Mesenchymal stem cell (in vitro differentiated cells and primary cell): ENCODE measurements at regions not wholly inside any gene's neighbourhood (a gene's known extent, or its start where the extent isn't known, plus 50 kb on each side); places are given as distances from the start of the nearest gene placed in this dataset.

ENCODE experiments used
- DNase-seq: peaks from one replicate; pipeline ENCODE4 v3.0.0-alpha.2; 2013
- H2AFZ ChIP-seq: one replicate; pipeline ENCODE4 v1.6.1; 2013; ENCODE audit warnings: low read depth, mild to moderate bottlenecking, control low read depth, inconsistent platforms, low read length, moderate library complexity
- H2AK5ac ChIP-seq: 2 replicates; pipeline ENCODE4 v1.6.1; 2013; ENCODE audit warnings: low read length, moderate library complexity, mild to moderate bottlenecking, inconsistent platforms; ENCODE audit not compliant: severe bottlenecking
- H2BK120ac ChIP-seq: one replicate; pipeline ENCODE4 v1.6.1; 2013; ENCODE audit warnings: low read depth, mild to moderate bottlenecking, inconsistent platforms, low read length, moderate library complexity
- H2BK12ac ChIP-seq, 2 experiments: one replicate each; pipeline ENCODE4 v1.6.1; 2013; ENCODE audit warnings: inconsistent platforms in 2 of 2, low read length in 2 of 2, mild to moderate bottlenecking in 2 of 2, moderate library complexity in 2 of 2, control low read depth in 1 of 2
- H2BK15ac ChIP-seq: one replicate; pipeline ENCODE4 v1.6.1; 2013; ENCODE audit warnings: mild to moderate bottlenecking, low read depth, inconsistent platforms; ENCODE audit not compliant: poor library complexity, severe bottlenecking
- H2BK5ac ChIP-seq: 2 replicates; pipeline ENCODE4 v1.6.1; 2013; ENCODE audit warnings: low read depth, mild to moderate bottlenecking, low read length, control low read depth, inconsistent platforms; ENCODE audit not compliant: poor library complexity, severe bottlenecking
- H3K14ac ChIP-seq, 2 experiments: one replicate each; pipeline ENCODE4 v1.6.1; 2013; ENCODE audit warnings: inconsistent platforms in 2 of 2, low read length in 2 of 2, control low read depth in 1 of 2, mild to moderate bottlenecking in 1 of 2, moderate library complexity in 1 of 2
- H3K18ac ChIP-seq, 2 experiments: one replicate each; pipeline ENCODE4 v1.6.1; 2013; ENCODE audit warnings: inconsistent platforms in 2 of 2, low read length in 2 of 2, control low read depth in 1 of 2, low read depth in 1 of 2, mild to moderate bottlenecking in 1 of 2
- H3K23ac ChIP-seq, 2 experiments: one replicate each; pipeline ENCODE4 v1.6.1; 2013; ENCODE audit warnings: inconsistent platforms in 2 of 2, low read length in 2 of 2, mild to moderate bottlenecking in 2 of 2, moderate library complexity in 2 of 2, control low read depth in 1 of 2
- H3K27ac ChIP-seq: 2 replicates; pipeline ENCODE4 v1.5.1; 2013; ENCODE audit warnings: mild to moderate bottlenecking, moderate library complexity, low read length, control low read depth, inconsistent platforms; ENCODE audit not compliant: poor library complexity, severe bottlenecking
- H3K27me3 ChIP-seq, 2 experiments: 2 replicates each; pipeline versions ENCODE4 v1.6.1 to v1.7.0; 2013; ENCODE audit warnings: low read length in 2 of 2, mild to moderate bottlenecking in 2 of 2, moderate library complexity in 2 of 2, control low read depth in 1 of 2, inconsistent platforms in 1 of 2; ENCODE audit not compliant: control insufficient read depth in 1 of 2, insufficient read depth in 1 of 2
- H3K36me3 ChIP-seq, 2 experiments: 2 replicates each; pipeline versions ENCODE4 v1.6.1 to v1.7.0; 2013; ENCODE audit warnings: low read length in 2 of 2, control low read depth in 1 of 2, inconsistent platforms in 1 of 2, low read depth in 1 of 2, mild to moderate bottlenecking in 1 of 2; ENCODE audit not compliant: insufficient read depth in 2 of 2, control insufficient read depth in 1 of 2
- H3K4ac ChIP-seq, 2 experiments: one replicate each; pipeline ENCODE4 v1.6.1; 2013; ENCODE audit warnings: inconsistent platforms in 2 of 2, low read length in 2 of 2, mild to moderate bottlenecking in 2 of 2, moderate library complexity in 2 of 2, control low read depth in 1 of 2, low read depth in 1 of 2
- H3K4me1 ChIP-seq: 2 replicates; pipeline ENCODE4 v1.6.1; 2013; ENCODE audit warnings: low read depth, low read length, control low read depth; ENCODE audit not compliant: control insufficient read depth, insufficient read depth
- H3K4me2 ChIP-seq: 2 replicates; pipeline ENCODE4 v1.6.1; 2013; ENCODE audit warnings: low read length, mild to moderate bottlenecking, inconsistent platforms; ENCODE audit not compliant: poor library complexity, severe bottlenecking
- H3K4me3 ChIP-seq, 2 experiments: 2 replicates each; pipeline versions ENCODE4 v1.5.1 to v1.7.0; 2013; ENCODE audit warnings: low read length in 2 of 2, mild to moderate bottlenecking in 2 of 2, control low read depth in 1 of 2, low read depth in 1 of 2; ENCODE audit not compliant: insufficient read depth in 1 of 2
- H3K79me1 ChIP-seq: replicated peaks from 2 replicates; pipeline ENCODE4 v1.6.1; 2013; ENCODE audit warnings: mild to moderate bottlenecking, control low read depth, low read length, inconsistent platforms; ENCODE audit not compliant: poor library complexity, severe bottlenecking
- H3K9ac ChIP-seq: 2 replicates; pipeline ENCODE4 v1.7.0; 2013; ENCODE audit warnings: mild to moderate bottlenecking, low read length, moderate library complexity
- H3K9me3 ChIP-seq: 2 replicates; pipeline ENCODE4 v1.7.0; 2013; ENCODE audit warnings: mild to moderate bottlenecking, low read length; ENCODE audit not compliant: control insufficient read depth
- H4K8ac ChIP-seq: one replicate; pipeline ENCODE4 v1.6.1; 2013; ENCODE audit warnings: inconsistent platforms, mild to moderate bottlenecking, low read length, moderate library complexity
- H4K91ac ChIP-seq: one replicate; pipeline ENCODE4 v1.6.1; 2013; ENCODE audit warnings: mild to moderate bottlenecking, low read length, inconsistent platforms
- WGBS: methylation state at CpG from one replicate; pipeline ENCODE4 v1.1.7; 2013; ENCODE audit warnings: mixed read lengths; 5-methylcytosine and 5-hydroxymethylcytosine counted together

DNA sequence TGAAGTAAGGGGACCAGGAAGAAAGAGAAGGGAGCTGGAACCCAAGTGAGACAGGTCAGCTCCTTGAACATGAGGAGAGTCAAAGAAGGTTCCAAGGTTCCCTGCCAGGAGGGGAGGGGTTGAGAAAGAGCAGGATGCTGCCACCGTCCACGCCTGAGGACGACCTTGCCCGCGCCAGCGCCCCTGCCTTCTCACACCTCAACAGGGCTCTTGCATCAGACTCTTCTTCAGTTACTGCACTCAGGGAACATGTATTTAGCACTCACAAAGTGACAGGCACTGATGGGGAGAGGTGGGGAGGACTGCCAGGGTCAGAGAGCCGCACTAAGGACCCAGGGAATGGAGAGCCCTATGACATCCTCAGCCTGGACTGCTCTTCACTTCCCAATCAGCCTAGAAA is 102.1 kb upstream of the NUDT4 start:
- Histone ChIP-seq H3K4me1 (peaks cover 5% of the 10 kb centered on the region), H2BK5ac (no peak overlapping the region)

DNA sequence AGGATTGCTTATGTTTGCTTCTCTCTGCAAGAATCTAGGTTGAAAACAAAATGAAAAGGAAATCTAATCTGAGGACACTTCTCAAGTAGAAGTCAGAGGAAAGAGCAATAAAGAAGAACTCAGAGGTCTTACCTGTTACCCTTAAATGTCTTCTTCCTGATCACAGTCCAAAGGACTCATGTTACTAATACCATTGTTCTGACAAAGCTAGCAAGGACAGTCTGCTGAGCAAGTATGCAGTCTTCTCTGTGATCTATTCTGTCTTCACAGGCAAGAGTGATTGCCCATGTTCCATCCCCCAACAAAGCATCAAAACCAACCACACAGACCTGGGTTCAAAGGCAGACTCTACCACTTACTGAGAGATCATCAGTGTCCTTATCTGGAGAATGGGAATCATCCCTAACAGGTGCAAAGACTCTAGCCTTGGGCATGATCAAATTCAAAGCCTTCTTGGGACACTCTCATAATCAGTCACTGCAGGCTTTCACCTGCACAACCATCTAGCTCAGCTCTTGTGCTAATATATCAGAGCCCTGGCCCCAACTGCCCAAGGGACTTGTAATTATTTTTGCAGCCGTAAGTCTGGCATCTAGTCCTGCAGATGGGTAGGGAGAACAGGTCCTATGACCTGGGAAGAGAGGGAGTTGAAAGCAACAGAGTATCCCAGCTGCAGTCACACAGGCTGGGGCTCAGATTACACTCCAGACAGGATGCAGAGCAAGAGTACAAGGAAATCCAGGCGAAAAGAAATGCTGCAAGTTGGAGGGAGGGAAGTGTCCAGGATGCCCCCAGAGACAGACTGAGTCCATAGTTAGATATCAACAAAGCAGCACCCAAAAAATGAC is 97.9 kb upstream of the NUDT4 start:
- H3K27ac ChIP-seq: no peak overlapping the region
- H3K4me2 ChIP-seq: no peak overlapping the region
- peaks cover 3% of the 10 kb centered on the region for H3K4me1 ChIP-seq
- no peak overlapping the region for H3K9ac ChIP-seq
- no peak overlapping the region for H2BK120ac ChIP-seq
- no peak overlapping the region for H3K14ac ChIP-seq
- no peak overlapping the region for H2AK5ac ChIP-seq
- H2AFZ ChIP-seq: no peak overlapping the region
- H2BK15ac ChIP-seq: no peak overlapping the region
- H3K36me3 ChIP-seq: no peaks in the 10 kb centered on the region
- DNase-seq: no peak
- no peak overlapping the region for H4K91ac ChIP-seq
- H3K23ac ChIP-seq: no peak overlapping the region
- no peak overlapping the region for H3K18ac ChIP-seq
- no peak overlapping the region for H4K8ac ChIP-seq
- no peaks in the 10 kb centered on the region for H3K27me3 ChIP-seq
- no peaks in the 10 kb centered on the region for H3K9me3 ChIP-seq
- no peak overlapping the region for H2BK12ac ChIP-seq
- H3K4me3 ChIP-seq: no peak overlapping the region
- no peak overlapping the region for H2BK5ac ChIP-seq
- WGBS: 52% methylated on average over 2 of the region's 2 CpGs
- no peaks in the 10 kb centered on the region for H3K79me1 ChIP-seq
- no peak overlapping the region for H3K4ac ChIP-seq

More for the DNA sequence above, 102.1 kb upstream of the NUDT4 start:
- Histone ChIP-seq H3K27ac (no peak overlapping the region), H2BK120ac (no peak overlapping the region), H2AFZ (no peak overlapping the region), H2AK5ac (no peak overlapping the region), H4K8ac (no peak overlapping the region), H3K4me3 (no peak overlapping the region), H3K9me3 (no peaks in the 10 kb centered on the region), H3K4ac (no peak overlapping the region), H2BK15ac (no peak overlapping the region), H3K27me3 (peaks cover 0 to 6% of the 10 kb centered on the region in 2 experiments), H3K14ac (no peak overlapping the region), H3K18ac (no peak overlapping the region), H3K9ac (no peak overlapping the region), H2BK12ac (no peak overlapping the region), H4K91ac (no peak overlapping the region), H3K36me3 (no peaks in the 10 kb centered on the region), H3K79me1 (no peaks in the 10 kb centered on the region), H3K4me2 (no peak overlapping the region), H3K23ac (no peak overlapping the region)
- WGBS: 100% methylated on average over 2 of the region's 7 CpGs
- DNase-seq: no peak

DNA sequence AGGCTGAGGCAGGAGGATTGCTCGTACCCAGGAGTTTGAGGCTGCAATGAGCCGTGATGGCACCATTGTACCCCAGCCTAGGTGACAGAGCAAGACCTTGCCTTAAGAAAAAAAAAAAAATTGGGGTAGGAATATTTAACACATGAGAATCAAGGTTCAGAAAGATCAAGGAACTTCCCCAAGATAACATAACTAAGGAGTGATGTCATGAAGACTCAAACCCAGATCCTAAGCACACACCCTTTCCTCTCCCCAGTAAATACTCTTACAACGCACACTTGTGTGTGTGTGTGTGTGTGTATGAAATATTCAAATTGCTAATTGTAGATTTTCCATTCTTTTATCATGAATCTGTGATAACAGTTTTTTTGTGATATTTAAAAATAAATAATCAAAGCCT is 90.6 kb upstream of the NUDT4 start:
- Histone ChIP-seq H2BK12ac (no peak overlapping the region), H3K36me3 (no peaks in the 10 kb centered on the region), H3K4me2 (no peak overlapping the region), H4K91ac (no peak overlapping the region), H2AFZ (no peak overlapping the region), H3K9me3 (no peaks in the 10 kb centered on the region), H3K27ac (no peak overlapping the region), H3K18ac (no peak overlapping the region), H2BK15ac (no peak overlapping the region), H3K79me1 (no peaks in the 10 kb centered on the region), H2BK5ac (no peak overlapping the region), H2AK5ac (no peak overlapping the region), H3K9ac (no peak overlapping the region), H3K4me1 (no peaks in the 10 kb centered on the region), H4K8ac (no peak overlapping the region), H3K4ac (no peak overlapping the region), H3K14ac (no peak overlapping the region), H3K23ac (no peak overlapping the region), H3K4me3 (no peak overlapping the region), H3K27me3 (no peaks in the 10 kb centered on the region), H2BK120ac (no peak overlapping the region)
- 100% methylated on average over 1 of the region's 3 CpGs for WGBS
- DNase-seq: no peak

DNA sequence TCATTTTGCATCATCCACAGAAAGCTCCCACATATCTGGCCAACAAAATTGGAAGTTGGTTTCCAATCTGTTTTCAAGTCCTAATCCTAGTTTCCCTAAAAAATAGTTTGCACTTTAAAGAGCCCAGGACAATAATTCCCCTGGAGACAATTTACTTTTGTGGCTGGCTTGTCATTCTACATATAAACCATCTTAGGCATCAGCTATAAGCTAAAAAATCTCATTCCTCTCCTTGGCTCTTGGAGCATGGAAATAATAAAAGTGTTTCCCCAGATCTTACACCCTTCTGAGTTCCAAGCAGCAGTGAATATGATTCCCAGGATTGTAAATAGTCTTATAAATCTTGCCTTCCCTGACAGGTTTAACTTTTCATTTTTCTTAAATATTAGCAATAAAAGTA is 89.1 kb upstream of the NUDT4 start:
- Histone ChIP-seq H3K4me3 (no peak overlapping the region), H3K79me1 (no peaks in the 10 kb centered on the region), H3K4me1 (no peaks in the 10 kb centered on the region), H3K23ac (no peak overlapping the region), H2BK5ac (no peak overlapping the region), H3K4ac (no peak overlapping the region), H3K18ac (no peak overlapping the region), H3K9ac (no peak overlapping the region), H3K4me2 (no peak overlapping the region), H4K91ac (no peak overlapping the region), H3K27ac (no peak overlapping the region), H4K8ac (no peak overlapping the region), H2BK120ac (no peak overlapping the region), H3K14ac (no peak overlapping the region), H3K36me3 (no peaks in the 10 kb centered on the region), H2BK15ac (no peak overlapping the region), H2BK12ac (no peak overlapping the region), H2AFZ (no peak overlapping the region), H2AK5ac (no peak overlapping the region), H3K27me3 (no peaks in the 10 kb centered on the region), H3K9me3 (no peaks in the 10 kb centered on the region)
- DNase-seq: no peak
